Smooth muscle cell (in vitro differentiated cells): ENCODE measurements at regions not wholly inside any gene's neighbourhood (a gene's known extent, or its start where the extent isn't known, plus 50 kb on each side); places are given as distances from the start of the nearest gene placed in this dataset.

Experiments
- DNase-seq: peaks from one replicate; lab custom pipeline; 2025; ENCODE audit not compliant: unreplicated experiment; lab: John Stamatoyannopoulos, UW
- H2AFZ ChIP-seq: fragments of 200-600 bp; sonication (generic); 2 replicates; pipeline ENCODE4 v1.6.0; 2016; ENCODE audit warnings: antibody characterized with exemption, low read depth, mild to moderate bottlenecking
- H3F3A ChIP-seq: fragments of 200-600 bp; sonication (generic); 2 replicates; pipeline ENCODE4 v1.6.0; 2017; ENCODE audit warnings: antibody characterized with exemption, low read depth
- H3K27ac ChIP-seq: fragments of 200-600 bp; sonication (generic); 2 replicates; pipeline ENCODE4 v1.5.1; 2016; ENCODE audit warnings: low read depth, mild to moderate bottlenecking
- H3K27me3 ChIP-seq: fragments of 200-600 bp; sonication (generic); 2 replicates; pipeline ENCODE4 v1.6.1; 2016; ENCODE audit warnings: low read depth, mild to moderate bottlenecking
- H3K36me3 ChIP-seq: fragments of 200-600 bp; sonication (generic); 2 replicates; pipeline ENCODE4 v1.5.1; 2016; ENCODE audit warnings: low read depth
- H3K4me1 ChIP-seq: fragments of 200-600 bp; sonication (generic); 2 replicates; pipeline ENCODE4 v1.5.1; 2016; ENCODE audit warnings: low read depth
- H3K4me2 ChIP-seq: fragments of 200-600 bp; sonication (generic); 2 replicates; pipeline ENCODE4 v1.6.0; 2016; ENCODE audit warnings: mild to moderate bottlenecking
- H3K4me3 ChIP-seq: fragments of 200-600 bp; sonication (generic); 2 replicates; pipeline ENCODE4 v1.5.1; 2016; ENCODE audit warnings: mild to moderate bottlenecking
- H3K79me2 ChIP-seq: fragments of 200-600 bp; sonication (generic); 2 replicates; pipeline ENCODE4 v1.6.0; 2016; ENCODE audit warnings: low read depth, mild to moderate bottlenecking
- H3K9ac ChIP-seq: fragments of 200-600 bp; sonication (generic); 2 replicates; pipeline ENCODE4 v1.6.0; 2016; ENCODE audit warnings: low read depth
- H3K9me3 ChIP-seq: fragments of 200-600 bp; sonication (generic); replicated peaks from 2 replicates; pipeline ENCODE4 v1.5.1; 2016; ENCODE audit warnings: low read depth
- H4K20me1 ChIP-seq: fragments of 200-600 bp; sonication (generic); 2 replicates; pipeline ENCODE4 v1.6.0; 2016; ENCODE audit warnings: low read depth
- WGBS: methylation state at CpG from one replicate; pipeline ENCODE4 v1.1.7; 2016; ENCODE audit warnings: low lambda C conversion rate; 5-methylcytosine and 5-hydroxymethylcytosine counted together
- TF ChIP-seq, protein P1 (sequence below): fragments of 200-600 bp; sonication (generic); IDR thresholded peaks from 2 replicates; pipeline ENCODE4 v1.5.1; 2017; ENCODE audit warnings: borderline replicate concordance, mild to moderate bottlenecking, antibody characterized with exemption; ENCODE audit not compliant: insufficient read depth, poor library complexity, severe bottlenecking

DNA sequence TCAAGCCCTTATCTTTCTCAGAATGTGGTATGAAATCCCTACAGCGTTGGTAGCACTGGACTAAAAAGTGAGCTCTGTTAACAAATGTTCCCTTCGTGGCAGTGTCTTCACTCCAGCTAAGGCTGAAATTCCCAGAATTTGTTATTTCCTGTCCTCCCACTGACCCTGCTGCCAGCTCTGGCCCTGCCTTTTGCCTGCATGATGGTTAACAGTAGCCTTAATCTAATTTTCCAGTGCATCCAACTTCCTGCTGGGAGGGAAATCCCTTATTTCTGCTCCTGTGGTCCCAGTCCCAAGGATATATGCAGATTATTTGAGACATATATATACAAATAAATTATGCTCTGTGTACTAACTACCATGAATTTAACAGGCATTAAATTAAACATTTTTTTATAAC is 157.2 kb upstream of the CARMIL1 start:
- TF ChIP-seq, protein P1, sequence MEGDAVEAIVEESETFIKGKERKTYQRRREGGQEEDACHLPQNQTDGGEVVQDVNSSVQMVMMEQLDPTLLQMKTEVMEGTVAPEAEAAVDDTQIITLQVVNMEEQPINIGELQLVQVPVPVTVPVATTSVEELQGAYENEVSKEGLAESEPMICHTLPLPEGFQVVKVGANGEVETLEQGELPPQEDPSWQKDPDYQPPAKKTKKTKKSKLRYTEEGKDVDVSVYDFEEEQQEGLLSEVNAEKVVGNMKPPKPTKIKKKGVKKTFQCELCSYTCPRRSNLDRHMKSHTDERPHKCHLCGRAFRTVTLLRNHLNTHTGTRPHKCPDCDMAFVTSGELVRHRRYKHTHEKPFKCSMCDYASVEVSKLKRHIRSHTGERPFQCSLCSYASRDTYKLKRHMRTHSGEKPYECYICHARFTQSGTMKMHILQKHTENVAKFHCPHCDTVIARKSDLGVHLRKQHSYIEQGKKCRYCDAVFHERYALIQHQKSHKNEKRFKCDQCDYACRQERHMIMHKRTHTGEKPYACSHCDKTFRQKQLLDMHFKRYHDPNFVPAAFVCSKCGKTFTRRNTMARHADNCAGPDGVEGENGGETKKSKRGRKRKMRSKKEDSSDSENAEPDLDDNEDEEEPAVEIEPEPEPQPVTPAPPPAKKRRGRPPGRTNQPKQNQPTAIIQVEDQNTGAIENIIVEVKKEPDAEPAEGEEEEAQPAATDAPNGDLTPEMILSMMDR: no peak
- Histone ChIP-seq H3K4me3 (no peak overlapping the region), H3K27ac (no peak overlapping the region), H3F3A (no peaks in the 10 kb centered on the region), H3K4me1 (no peaks in the 10 kb centered on the region), H4K20me1 (no peaks in the 10 kb centered on the region), H3K4me2 (no peak overlapping the region), H3K36me3 (no peaks in the 10 kb centered on the region), H3K79me2 (no peaks in the 10 kb centered on the region), H3K9ac (no peak overlapping the region), H3K27me3 (no peaks in the 10 kb centered on the region), H2AFZ (no peak overlapping the region), H3K9me3 (no peaks in the 10 kb centered on the region)
- WGBS: 34% methylated on average over 2 of the region's 2 CpGs
- DNase-seq: no peak

DNA sequence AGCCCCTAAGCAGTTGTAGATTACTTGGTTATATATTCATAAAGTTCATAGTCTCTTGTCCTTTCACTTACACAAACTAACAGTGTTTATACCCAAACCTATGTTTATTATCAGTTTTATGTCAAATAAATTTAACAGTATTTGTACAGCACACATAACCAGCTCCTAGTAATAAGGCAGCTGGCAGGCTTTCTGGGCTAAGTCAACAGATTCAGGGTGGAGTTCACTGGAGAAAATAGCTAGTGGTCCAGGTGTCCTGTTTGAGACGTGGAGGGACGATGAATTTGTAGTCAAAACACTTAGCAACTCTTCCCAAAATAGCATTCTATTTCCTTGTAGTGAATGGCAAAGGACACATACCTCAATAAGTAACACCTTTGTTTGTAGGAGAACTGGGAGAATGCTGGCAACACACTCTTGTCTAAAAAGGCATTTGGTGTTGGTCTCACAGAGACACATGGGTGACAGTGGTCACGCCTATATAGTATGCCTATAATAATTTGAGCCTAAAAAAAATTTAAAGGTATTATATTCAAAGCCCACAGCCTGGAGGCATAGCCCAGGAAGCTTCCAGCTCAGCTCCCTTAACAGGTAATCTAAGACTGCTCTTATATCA is 156.4 kb upstream of the CARMIL1 start:
- no peaks in the 10 kb centered on the region for H3K4me1 ChIP-seq
- no peaks in the 10 kb centered on the region for H3K9me3 ChIP-seq
- H3K27me3 ChIP-seq: no peaks in the 10 kb centered on the region
- H3K4me2 ChIP-seq: no peak overlapping the region
- no peaks in the 10 kb centered on the region for H3K79me2 ChIP-seq
- no peak for DNase-seq
- H2AFZ ChIP-seq: no peak overlapping the region
- TF ChIP-seq, protein P1: no peak
- no peak overlapping the region for H3K27ac ChIP-seq
- H3F3A ChIP-seq: no peaks in the 10 kb centered on the region
- no peaks in the 10 kb centered on the region for H3K36me3 ChIP-seq
- no peak overlapping the region for H3K9ac ChIP-seq
- H3K4me3 ChIP-seq: no peak overlapping the region
- 92% methylated on average over 3 of the region's 3 CpGs for WGBS
- no peaks in the 10 kb centered on the region for H4K20me1 ChIP-seq

DNA sequence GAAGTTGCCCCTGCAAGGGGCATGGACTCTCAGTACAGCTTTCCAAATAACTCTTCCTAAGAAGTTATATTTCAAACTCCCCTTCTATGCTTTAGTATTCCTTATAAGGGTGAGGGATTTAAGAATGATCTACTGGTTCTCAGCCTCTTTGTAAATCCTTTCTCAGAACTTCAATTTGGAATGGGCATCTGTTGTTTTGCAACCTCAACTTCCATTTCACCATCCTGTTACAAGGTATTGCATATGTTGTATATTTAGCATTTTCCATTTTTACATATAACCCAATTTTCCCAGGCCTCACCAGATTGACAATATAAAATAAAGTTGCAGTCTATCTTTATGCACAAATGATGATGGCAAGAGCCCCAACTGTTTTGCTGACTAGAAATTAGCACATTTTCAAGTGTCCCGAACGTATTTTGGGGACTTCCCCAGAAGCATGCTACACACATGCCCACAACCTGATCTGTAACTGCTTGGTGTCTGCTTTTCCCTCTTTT is 154.9 kb upstream of the CARMIL1 start:
- Histone ChIP-seq H4K20me1 (no peaks in the 10 kb centered on the region), H3K4me1 (no peaks in the 10 kb centered on the region), H3K9me3 (no peaks in the 10 kb centered on the region), H3K36me3 (no peaks in the 10 kb centered on the region), H3K79me2 (no peaks in the 10 kb centered on the region), H3K9ac (no peak overlapping the region), H3K4me2 (no peak overlapping the region), H3K4me3 (no peak overlapping the region), H2AFZ (no peak overlapping the region), H3F3A (no peaks in the 10 kb centered on the region), H3K27ac (no peak overlapping the region), H3K27me3 (no peaks in the 10 kb centered on the region)
- no peak for DNase-seq
- TF ChIP-seq, protein P1: no peak
- 86% methylated on average over 2 of the region's 2 CpGs for WGBS

DNA sequence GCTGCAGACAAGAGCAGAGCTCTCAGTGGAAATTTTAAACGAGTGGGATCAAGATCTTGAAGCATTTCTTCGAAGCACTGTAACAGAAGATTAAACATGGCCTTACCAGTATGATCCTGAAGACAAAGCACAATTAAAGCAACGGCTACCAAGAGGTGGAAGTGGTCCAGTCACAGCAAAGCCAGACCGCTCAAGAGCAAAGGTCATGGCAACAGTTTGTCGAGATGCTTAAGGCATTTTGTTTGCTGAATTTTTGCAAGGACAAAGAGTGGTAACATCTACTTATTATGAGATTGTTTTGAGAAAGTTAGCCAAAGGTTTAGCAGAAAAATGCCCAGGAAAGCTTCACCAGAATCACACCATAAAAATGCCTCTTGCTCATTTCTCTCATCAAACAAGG is 153.4 kb upstream of the CARMIL1 start:
- Histone ChIP-seq H3K36me3 (no peaks in the 10 kb centered on the region), H3K4me2 (no peak overlapping the region), H3K79me2 (no peaks in the 10 kb centered on the region), H3K4me1 (no peaks in the 10 kb centered on the region), H3K9ac (no peak overlapping the region), H3K27me3 (no peaks in the 10 kb centered on the region), H3K9me3 (no peaks in the 10 kb centered on the region), H3K4me3 (no peak overlapping the region), H3K27ac (no peak overlapping the region), H4K20me1 (no peaks in the 10 kb centered on the region), H3F3A (no peaks in the 10 kb centered on the region), H2AFZ (no peak overlapping the region)
- WGBS: 93% methylated on average over 5 of the region's 5 CpGs
- TF ChIP-seq, protein P1: no peak
- DNase-seq: no peak
